ENCODE measurements at regions not wholly inside any gene's neighbourhood (a gene's known extent, or its start where the extent isn't known, plus 50 kb on each side); places are given as distances from the start of the nearest gene placed in this dataset.

DNA sequence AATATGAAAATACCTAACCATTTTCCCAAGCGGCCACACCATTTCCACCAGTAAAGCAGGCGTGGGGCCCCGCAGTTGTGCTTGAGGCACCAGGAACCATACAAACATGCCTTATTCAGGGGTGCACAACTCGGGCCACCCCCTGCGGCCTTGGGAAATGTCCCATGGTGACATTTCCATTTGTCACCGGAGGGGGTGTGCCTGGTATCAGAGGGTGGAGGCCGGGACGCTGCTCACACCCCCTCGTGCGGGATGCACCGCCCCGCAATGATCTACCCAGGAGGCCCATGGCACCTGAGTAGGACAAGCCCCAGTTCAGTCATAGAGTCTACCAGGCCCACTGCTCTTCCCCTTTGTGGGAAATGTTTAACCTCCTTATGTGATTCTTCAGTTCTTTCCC, 218.8 kb downstream of the TEX29 start:
- no peak for DNase-seq (ENCODE audit: low spot score)

DNA sequence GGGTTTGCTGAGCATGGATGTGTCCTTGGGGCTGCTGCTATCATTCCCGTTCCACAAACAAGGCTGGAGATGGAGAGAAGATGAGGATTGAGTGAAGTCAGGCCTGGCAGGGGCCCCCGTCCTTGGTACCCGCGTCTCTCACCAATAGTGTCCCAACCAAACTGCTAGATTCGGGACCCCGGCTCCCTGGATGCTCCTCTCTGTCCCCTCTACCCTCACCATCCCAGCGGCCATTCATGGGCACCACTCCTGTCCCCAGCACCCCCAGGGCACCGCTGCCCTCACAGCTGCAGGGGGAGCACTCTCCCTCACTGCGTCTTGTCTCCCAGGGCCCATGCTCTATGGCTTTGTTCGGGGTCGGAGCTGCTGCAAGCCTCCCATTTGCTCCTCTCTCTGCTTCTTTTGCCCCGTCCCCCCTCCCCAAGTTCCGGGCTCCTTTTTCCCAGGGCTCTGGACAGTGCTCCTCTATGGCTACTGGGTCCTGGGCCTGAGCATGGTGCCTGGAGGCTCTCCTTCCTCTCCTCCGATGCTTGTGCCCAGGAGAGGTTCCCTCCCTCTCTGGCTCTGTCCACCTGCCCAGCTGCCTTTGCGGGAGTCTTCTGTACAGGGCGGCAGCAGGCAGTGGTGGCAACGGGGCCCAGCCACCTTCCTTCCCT, 219.5 kb downstream of the TEX29 start:
- DNase-seq (ENCODE audit: low spot score): no peak

DNA sequence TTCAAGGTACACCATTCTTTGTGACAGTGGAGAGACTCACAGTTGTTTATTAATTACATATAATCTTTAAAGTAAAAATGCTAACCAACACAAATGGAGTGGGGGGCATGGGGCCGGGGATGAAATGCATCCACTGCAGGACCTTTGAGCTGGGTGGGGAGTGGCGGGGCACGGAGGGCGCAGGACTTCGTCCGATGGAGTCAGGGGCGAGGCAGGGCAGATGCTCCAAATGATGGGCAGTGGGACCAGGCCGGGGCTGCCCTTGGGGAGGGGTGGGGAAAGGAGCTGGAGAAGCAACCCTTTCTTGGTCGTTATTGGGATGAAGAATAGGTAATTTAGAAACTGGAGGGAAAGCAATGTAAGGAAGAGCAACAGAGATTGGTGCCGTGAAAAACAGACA, 220.0 kb downstream of the TEX29 start:
- no peak for DNase-seq (ENCODE audit: low spot score)

DNA sequence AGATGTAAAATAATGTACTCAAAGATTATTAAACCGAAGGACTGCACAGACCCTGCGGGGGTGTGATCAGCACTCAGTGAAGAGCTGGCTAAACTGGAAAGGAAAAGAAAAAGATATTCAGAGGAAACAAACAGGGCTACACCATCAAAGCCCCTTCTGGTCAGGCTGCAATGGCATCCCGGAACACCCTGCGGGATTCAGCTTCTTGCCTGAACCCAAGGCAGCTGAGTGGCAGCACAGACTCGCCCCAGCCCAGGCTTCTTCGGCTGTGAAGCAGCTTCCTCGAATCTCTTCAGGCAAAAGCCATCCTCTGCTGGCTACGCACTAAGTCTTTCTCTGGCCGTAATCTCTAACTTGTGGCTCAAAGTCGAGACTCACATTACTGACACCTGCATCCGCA, 220.9 kb downstream of the TEX29 start:
- no peak for DNase-seq (ENCODE audit: low spot score)

DNA sequence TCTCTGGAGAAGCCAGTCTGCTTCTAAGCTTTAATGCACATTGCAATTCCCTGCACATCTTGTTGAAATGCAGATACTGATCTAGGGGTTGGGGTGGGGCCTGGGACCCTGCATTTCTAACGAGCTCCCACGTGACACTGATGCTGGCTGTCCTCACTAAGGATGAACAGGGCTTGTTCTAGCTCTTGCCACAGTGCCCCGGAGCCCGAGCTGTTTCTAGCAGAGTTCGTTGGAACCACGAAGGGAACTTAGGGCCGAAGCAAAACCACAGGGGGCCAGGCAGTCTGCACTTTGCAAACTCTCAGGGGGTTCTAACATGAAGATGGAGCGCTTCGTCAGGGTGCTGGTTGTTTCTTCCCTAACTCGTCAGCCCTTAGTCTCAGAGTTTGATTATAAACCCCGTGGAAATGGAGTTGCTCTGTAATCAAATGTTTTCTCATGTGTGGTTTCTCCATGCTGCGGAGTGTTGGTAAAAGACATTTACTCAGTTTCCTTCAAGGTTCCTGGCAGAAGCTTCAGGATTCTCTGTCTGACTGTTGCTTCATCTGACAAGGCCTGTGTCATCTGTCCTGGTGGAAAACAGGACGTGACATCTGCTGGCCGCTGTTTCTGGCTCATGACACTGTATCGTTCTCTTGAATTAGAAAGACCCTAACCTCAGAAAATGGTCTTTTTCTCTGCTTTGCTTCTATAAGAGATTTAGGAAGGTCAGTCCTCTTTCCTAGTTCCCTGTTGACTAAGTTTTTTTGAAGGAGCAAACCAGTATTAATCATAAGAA, 221.5 kb downstream of the TEX29 start:
- no peak for DNase-seq (ENCODE audit: low spot score)

DNA sequence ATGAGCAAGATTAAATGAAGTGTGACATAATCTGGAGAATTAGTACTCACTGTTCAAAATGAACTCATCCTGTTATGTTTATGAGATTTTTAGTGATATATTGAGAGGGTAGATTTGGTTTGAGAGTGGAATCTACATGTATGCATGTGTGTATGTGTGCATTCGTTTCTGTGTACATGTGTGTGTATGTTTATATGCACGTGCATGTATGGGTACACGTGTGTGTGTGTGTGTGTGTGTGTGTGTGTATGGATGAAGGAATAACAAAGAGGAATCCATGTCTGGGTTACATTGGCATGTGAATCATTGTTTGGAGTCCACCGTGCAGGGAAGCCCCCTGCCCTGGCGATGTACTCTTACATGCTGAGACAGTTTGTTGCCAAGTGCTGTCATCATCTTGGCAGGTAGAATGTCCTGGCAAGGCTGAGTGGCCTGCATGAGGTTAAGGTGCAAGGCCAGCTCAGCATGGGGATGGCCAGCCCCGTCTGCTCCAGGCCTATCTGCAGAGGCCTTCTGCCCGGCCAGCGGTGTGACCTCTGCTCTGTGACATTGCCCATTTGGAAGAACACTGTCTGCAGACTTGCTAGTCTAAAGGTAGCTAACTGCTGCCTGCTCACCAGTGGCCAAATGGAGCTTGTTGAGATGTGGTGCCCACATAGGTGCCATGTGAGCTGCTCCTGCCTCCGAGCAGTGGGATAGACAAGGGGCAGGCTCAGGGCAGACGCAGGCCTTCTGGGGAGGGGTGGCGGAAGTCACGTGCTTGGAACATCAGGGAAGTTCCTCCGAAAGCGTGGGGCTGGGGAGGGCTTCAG, 222.3 kb downstream of the TEX29 start:
- no peak for DNase-seq (ENCODE audit: low spot score)

DNA sequence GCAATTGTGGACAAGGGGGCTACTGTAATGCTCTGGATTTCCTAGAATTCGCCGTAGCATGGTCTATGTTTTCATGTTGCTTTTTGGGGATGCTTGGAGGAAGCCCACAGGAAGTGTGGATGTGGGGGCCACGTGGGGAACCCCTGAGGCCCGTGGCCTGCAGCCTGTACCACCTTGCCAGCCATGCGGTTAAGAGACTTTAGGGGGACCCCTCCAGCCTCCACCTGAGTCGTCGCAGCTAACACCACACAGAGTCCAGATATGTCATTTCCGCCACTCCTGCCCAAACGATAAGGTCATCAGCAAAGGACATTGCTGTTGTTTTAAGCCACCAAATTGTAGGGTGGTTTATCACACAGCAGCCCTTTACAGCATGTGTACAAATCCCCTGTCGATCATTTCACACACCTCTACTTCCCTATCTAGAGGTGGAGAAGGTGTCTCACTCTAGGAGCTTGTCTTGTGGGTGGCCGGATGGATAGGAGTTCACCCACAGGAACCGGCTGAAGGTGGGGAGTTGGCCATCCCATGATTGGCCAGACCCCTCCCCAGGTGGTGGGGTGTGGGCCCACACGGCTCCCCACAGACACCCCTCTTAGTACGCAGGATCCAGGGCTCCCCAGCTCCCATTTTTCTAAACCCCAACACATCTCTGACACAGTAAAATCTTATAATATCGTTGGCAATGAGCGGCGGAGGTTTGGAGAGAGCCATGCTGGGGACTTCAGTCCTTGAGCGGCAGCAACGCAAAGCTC, 226.7 kb downstream of the TEX29 start:
- DNase-seq (ENCODE audit: low spot score): no peak

DNA sequence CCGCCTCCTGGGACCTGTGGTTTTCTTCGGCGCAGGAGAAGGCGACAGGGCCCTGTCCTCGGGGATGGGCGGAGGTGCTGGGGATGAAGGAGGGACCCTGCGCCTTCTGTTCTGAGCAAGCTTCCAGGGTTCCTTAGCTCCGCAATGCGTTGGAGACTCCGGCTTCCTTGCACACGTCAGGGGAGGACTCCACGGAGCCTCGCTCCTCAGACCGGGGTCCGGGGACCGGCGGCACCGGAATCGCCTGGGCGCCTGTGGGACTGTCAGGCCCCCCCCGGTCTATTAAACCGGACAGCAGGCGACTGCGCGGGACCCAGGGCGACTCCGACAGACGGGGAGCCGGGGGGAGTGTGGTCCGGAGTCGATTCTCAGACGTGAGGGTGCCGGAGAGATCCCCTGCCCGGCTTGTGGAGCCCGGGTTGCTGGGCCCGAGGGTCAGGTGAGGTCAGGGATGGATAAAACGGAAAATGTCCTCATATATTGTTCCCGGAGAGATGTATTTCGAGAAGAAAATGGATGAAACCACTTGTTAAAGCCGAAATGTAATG, 227.4 kb downstream of the TEX29 start:
- no peak for DNase-seq (ENCODE audit: low spot score)

DNA sequence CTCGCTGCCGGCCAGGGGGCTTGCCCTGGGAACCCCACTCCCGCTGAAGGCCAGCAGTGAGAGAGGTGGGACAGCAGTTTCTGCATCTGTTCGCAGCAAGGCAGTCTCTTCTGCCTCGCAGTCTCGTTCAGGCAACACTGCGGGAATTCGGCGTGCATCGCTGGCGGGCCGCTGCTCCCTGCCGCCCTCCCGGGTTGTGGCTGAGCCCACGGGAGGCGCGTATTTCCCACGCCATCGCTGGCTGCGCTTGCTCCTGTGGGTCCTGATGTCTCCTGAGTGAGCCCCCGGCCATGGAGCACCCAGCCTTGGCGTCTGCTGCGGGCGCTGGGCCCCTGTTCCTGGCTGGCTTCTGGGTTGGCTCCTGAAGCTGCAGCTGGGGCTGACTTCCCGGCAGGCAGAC, 227.9 kb downstream of the TEX29 start:
- DNase-seq (ENCODE audit: low spot score): no peak

DNA sequence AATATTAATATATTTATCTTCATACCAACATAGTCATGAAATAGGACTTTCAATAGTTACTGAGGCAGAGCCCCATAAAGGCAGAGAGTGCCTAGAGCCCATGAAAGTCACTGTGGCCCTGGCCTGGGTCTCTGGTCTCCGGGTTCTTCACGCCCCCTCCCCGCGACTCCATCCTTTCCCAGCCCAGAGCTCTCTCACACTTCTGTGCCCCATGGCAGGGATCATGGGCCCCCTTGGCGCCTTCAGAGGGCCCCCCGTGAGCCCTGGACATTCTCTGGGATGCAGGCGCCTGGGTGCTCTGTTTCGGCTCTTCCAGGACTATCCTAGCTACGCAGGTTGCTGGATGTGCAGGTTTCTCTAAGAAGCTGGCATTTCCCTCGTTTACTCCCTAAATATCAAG, 228.4 kb downstream of the TEX29 start:
- DNase-seq (ENCODE audit: low spot score): no peak

DNA sequence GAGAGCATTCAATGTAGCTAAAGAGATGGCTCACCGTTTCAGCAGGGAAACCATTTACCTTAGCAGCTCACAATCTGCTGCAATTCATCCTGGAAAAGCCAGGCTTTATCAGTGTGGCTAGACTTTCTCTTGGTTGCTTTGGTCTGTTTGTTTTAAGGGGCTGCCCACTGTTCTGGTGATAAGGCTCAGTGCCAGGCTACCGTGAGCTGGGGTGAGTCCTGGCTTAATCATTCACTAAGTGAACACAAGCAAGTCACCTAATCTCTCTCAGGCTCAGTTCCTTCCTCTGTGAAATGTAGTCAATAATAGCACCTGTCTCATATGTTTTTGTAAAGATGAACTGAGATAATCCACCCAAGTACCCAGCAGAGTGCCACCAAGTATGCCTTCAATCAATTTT, 229.0 kb downstream of the TEX29 start:
- no peak for DNase-seq (ENCODE audit: low spot score)

DNA sequence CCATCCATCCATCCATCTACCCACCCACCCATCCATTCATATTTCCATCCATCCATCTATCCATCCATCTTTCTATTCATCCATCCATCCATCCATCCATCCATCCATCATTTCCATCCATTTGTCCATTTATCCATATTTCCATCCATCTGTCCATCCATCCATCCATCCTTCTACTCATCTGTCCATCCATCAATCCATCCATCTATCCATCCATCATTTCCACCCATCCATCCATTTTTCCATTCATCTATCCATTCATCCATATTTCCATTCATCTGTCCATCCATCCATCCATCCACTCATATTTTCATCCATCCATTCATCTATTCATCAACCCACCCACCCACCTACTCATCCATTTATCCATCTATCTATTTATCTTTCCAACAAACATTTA, 229.6 kb downstream of the TEX29 start:
- no peak for DNase-seq (ENCODE audit: low spot score)

DNA sequence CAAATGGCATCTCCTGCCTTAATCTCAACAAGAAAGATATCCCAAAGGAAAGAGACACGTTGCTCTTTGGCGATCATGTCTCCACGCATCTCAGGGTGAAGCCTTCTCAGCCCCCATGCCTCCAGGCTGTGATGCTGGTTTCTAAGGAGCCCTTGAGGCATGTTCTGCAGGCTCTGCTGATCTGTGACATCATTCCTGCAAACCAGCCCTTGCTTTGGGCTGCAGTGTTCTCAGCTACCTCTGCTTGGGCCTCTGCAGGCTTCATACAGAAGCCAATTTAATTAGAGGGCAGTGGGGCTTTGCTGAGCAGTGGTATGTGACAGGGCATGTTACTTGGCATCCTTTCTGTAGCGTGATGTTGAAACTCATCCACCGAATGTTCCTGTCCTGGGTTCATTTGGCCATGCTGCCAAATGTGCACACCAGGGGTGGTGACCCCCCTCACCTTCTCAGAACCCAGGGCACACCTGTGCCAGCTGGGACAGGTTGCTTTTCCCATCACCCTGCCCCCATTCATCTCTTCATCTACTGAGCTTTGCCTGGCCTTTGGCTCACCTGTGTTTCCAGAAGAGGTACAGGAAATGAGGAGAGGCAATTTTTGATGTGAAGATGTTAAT, 230.9 kb downstream of the TEX29 start:
- DNase-seq (ENCODE audit: low spot score): no peak

DNA sequence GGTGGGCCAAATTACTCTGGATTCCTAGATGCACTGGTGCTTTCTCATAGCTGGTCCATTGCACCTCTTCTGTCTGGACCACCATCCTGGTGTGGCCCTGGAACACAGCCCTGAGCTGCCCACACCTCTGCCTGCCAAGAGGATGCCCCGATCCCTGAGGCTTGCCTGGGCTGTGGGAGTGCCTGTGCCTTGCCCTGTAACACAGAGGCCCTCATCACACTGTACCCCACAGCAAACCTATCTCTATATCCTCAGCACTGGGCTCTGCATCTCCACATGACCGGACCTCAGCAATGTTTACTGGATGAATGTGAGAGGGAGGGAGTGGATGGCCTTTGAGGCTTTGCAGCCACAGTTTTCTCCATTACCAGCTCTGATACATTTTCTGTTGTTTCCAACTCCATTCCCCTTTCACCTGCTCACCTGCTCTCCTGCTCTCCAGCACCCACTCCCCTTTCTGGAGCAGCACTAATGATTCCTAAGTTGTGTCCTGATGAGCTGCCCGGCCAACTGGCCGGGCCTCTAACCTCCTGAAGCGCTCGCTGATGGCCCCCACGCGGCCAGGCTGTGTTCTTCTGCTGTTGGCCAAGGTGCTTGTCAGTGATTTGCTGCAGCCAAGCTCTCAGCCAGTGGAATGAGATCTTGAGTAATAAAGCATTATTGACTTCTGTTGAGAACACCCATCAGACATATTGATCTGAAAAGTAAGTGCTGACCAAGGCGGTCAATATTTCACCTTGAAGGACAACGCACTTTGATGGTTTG, 232.6 kb downstream of the TEX29 start:
- DNase-seq (ENCODE audit: low spot score): no peak

DNA sequence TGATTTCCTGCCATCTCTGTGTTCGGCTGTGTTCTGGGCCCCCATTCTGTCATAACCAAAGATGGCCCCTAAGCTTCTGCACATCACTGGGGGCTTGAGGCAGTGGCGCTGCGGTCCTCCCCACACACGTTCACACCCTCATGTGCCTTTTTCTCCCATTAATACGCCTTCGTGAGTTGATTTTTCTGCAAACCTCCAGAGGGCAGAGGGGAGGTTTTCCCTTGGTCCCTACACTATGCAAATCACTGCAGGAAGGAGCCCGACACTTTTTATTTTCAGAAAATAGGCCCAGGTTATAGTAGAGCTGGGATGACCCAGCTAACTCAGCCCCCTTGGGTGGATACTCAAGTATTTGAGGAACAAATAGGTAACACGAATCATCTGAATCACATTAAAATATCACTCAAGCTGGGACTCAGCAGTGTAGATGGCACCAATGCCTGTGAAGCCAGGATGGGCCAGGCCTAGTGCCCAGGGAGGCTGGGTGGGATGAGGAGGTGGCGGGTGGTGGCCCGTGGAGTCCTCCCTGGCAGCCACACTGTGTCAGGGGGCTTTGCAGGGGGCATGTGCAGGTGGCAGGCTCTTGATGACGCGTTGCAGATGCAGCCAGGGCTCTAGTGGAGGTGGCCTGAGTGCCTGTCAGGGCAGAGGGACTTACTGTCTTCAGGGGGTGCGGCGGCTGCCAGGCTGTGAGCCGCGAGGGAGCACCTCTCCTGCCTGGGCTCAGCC, 234.3 kb downstream of the TEX29 start:
- no peak for DNase-seq (ENCODE audit: low spot score)

DNA sequence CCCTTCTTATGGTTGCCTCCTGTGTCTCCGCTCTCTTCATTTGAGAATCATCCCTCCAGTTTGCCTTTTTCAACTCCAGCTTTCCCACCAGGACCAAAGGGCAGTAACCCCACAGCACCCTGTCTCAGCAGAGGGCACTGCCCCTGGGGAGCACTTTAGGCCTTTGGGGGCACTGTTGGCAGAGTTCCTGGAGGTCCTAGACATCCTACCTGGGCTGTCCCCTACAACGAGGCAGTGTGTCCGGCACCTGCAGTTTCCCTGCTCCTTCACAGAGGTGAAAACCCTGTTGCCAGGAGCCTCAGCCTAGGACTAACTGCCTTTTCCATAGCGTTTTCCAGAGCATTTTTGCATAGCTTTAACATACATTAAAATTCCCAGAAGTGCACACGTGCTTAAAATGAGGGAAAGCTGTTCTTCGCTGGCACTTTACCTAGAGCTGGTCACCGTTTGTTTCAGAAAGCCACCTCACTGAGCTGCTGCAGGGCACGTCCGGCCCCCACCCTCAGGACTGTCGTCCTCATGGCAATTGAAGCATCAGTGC, 234.9 kb downstream of the TEX29 start:
- DNase-seq (ENCODE audit: low spot score): no peak

DNA sequence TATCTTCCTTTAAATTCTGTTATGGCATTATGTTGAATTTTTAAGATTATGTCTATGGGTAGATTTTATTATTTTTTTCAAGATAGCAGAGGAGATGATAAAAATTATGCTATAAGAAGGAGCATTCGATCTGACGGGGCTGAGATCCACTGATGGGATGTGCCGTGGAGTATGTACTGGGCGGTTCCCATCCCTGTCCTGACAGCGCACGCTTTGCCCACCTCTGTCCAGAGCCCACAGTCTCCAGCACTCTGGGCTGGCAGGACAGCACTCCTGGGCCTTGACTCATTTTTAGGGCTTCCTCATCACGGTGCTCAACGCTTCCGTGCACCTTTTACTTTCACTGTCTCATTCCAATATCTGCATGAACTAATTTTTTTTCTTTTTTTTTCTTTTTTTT, 235.5 kb downstream of the TEX29 start:
- no peak for DNase-seq (ENCODE audit: low spot score)

DNA sequence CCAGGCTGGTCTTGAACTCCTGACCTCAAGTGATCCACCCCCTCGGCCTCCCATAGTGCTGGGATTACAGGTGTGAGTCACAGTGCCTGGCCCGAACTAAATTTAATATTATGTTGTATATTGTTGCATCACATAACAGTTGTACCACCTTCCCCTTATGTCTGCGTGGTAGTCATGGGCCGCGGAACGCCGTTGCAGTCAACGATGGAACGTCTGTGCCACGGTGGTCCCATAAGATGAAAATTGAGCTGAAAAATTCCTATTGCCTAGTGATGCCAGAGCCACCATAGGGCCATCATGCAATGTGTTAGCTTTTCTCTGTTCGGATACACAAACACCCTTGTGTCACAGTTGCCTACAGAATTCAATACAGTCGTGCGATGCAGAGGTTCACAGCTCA, 236.1 kb downstream of the TEX29 start:
- DNase-seq (ENCODE audit: low spot score): no peak

DNA sequence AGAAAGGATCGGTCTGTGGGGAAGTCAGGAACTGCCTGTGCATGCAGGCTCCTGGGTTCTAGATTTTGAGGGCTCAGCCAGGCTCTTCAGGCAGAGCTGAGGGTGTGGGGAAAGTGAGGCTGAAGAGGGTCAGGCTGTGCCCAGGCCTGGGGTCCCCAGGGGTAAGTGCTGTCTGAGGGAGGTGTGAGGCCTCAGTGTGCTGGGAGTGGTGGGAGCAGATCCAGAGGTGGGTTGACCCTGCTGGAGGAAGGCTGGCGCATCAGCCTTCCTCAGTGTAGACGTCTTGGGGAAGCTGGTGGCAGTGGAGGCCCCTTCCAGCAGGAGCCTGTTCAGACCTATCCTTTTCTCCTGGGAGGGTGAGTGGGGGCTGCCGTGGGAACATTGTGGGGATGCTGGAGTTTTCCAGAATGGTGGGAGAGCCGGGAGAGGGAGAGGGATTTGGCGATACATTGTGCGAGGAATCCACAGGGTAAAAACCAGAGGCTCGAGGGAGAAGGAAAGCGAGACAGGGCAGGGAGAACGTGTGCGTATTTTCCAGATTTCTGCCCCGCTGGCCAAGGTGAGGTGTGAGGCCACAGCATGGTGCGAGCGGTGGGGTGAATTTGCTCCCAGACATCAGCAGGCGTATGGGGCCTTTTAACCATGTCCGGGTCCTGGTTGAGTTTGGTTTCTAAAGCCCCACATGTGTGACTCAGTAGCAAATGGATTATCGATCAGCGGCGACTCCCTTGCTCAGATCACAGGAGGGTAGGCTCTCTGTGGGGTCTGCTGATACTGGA, 237.7 kb downstream of the TEX29 start:
- no peak for DNase-seq (ENCODE audit: low spot score)
